ENCODE measurements at regions not wholly inside any gene's neighbourhood (a gene's known extent, or its start where the extent isn't known, plus 50 kb on each side); places are given as distances from the start of the nearest gene placed in this dataset.

DNA sequence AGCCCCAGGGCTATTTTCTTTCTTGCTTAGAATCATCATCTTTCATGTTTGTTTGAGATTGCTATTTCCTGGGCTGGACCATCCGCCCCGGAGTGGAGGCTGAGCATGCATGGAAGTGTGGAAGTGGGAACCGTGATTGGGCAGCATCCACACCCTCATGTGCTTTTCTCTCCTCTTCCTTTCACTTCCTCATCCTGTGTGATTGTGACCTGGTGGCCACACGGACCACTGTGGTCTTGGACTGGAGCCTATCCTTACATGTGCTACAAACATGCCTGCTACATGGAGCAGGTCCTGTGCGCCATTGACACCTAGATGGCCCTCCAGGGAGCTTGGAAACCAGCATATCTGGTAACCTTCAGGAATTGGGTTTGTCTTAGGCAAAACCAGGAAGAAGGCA lies 175.9 kb upstream of the LCORL start:
- Mint-ChIP-seq H3K27ac (no peak overlapping the region), H3K4me1 (peaks cover 21% of the 10 kb centered on the region), H3K9me3 (no peaks in the 10 kb centered on the region), H3K36me3 (no peaks in the 10 kb centered on the region), H3K4me3 (no peak overlapping the region), H3K27me3 (ENCODE audit: low read depth) (no peaks in the 10 kb centered on the region)
- DNase-seq (ENCODE audit: low spot score in 2 of 2, unreplicated experiment in 2 of 2) = no peak
- TF ChIP-seq, protein P1, sequence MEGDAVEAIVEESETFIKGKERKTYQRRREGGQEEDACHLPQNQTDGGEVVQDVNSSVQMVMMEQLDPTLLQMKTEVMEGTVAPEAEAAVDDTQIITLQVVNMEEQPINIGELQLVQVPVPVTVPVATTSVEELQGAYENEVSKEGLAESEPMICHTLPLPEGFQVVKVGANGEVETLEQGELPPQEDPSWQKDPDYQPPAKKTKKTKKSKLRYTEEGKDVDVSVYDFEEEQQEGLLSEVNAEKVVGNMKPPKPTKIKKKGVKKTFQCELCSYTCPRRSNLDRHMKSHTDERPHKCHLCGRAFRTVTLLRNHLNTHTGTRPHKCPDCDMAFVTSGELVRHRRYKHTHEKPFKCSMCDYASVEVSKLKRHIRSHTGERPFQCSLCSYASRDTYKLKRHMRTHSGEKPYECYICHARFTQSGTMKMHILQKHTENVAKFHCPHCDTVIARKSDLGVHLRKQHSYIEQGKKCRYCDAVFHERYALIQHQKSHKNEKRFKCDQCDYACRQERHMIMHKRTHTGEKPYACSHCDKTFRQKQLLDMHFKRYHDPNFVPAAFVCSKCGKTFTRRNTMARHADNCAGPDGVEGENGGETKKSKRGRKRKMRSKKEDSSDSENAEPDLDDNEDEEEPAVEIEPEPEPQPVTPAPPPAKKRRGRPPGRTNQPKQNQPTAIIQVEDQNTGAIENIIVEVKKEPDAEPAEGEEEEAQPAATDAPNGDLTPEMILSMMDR (IDR thresholded peaks at IDR 0.05; ENCODE audit: unreplicated experiment) = no peak

DNA sequence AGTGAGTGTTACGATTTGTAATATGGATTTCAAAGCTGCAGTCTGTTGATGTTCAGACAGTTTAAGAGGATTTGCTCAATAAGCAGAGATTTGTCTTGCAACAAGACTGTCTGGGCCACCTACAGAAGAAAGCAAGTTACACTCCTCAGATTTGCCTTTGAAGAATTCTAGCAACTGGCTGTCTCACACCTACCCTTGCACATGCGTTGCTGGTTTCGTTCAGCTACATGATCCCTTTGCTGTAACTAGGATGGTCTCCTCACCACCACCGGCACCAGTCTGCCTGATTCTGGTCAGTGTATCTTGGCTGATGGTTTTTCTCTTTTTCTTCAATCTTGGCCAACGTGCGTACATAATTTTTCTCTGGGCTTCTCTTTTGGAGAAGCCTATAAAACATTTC lies 172.7 kb upstream of the LCORL start:
- no peaks in the 10 kb centered on the region for H3K9me3 Mint-ChIP-seq
- no peak overlapping the region for H3K4me3 Mint-ChIP-seq
- no peaks in the 10 kb centered on the region for H3K36me3 Mint-ChIP-seq
- peaks cover 24% of the 10 kb centered on the region for H3K4me1 Mint-ChIP-seq
- TF ChIP-seq, protein P1 (IDR thresholded peaks at IDR 0.05; ENCODE audit: unreplicated experiment) = no peak
- DNase-seq (ENCODE audit: low spot score in 2 of 2, unreplicated experiment in 2 of 2) = no peak
- no peaks in the 10 kb centered on the region for H3K27me3 Mint-ChIP-seq (ENCODE audit: low read depth)
- H3K27ac Mint-ChIP-seq = no peak overlapping the region

DNA sequence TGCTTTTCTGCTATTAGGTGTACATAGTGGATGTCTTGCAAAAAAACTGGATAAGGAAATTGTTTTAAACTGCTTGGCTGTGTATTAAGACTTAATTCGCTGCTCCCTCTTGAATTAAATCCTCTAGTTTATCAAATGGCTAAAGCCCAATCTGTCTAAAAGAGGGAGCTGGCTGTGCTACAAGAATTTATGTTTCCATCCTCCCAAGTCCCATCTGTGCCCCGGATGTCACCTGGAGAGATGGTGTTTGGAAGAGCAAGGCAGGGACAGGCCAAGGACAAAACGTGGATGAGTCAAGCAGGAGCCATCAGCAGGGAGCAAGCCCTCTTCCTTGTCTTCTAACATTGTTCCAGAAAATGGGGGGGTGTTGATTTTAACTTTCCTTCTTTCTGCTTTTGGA lies 171.3 kb upstream of the LCORL start:
- Mint-ChIP-seq H3K36me3 (no peaks in the 10 kb centered on the region), H3K27me3 (ENCODE audit: low read depth) (peaks cover 4% of the 10 kb centered on the region), H3K4me1 (peaks cover 24% of the 10 kb centered on the region), H3K27ac (no peak overlapping the region), H3K4me3 (no peak overlapping the region), H3K9me3 (no peaks in the 10 kb centered on the region)
- TF ChIP-seq, protein P1 (IDR thresholded peaks at IDR 0.05; ENCODE audit: unreplicated experiment) = no peak
- no peak for DNase-seq (ENCODE audit: low spot score in 2 of 2, unreplicated experiment in 2 of 2)

DNA sequence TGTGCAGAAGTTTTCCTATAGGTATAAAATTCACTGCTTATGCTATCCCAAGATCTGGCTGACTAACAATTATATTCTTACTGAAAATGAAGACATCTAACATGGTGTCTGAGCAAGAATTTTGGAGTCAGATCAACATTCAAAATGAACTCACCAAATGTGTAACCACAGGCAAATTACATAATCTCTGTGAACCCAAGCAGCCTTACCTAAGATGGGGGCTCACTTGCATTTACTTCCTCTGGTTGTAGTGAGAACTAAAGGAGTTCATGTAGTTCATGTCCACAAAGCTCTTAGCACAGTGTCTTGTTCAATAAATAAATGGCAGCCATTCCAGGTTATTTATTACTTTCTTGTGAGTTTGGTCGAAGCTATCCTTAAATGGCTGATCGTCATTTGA lies 163.9 kb upstream of the LCORL start:
- H3K27ac Mint-ChIP-seq = no peak overlapping the region
- peaks cover 3% of the 10 kb centered on the region for H3K4me1 Mint-ChIP-seq
- H3K9me3 Mint-ChIP-seq = no peaks in the 10 kb centered on the region
- no peaks in the 10 kb centered on the region for H3K36me3 Mint-ChIP-seq
- DNase-seq (ENCODE audit: low spot score in 2 of 2, unreplicated experiment in 2 of 2) = no peak
- H3K27me3 Mint-ChIP-seq (ENCODE audit: low read depth) = peaks cover 18% of the 10 kb centered on the region
- no peak overlapping the region for H3K4me3 Mint-ChIP-seq
- TF ChIP-seq, protein P1 (IDR thresholded peaks at IDR 0.05; ENCODE audit: unreplicated experiment) = no peak

DNA sequence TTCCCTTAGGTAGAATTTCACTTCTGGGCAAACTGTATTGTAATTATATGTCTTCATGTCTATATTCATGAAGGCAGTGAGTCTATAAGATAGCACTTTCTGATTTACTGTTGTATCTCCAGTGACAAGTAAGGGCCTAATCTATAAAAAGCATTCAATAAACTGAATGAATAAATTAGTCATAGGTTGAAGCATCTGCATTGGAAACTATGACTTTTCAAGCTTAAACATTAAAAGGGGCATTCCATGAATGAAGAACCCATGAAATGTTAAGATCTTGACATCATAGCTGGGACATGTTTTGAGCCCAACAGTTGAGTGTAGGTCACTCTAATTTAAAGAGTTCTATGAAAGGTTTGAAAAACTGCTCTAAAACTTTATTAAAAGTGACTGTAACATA lies 159.3 kb upstream of the LCORL start:
- no peak for DNase-seq (ENCODE audit: low spot score in 2 of 2, unreplicated experiment in 2 of 2)
- no peaks in the 10 kb centered on the region for H3K4me1 Mint-ChIP-seq
- H3K9me3 Mint-ChIP-seq = no peaks in the 10 kb centered on the region
- TF ChIP-seq, protein P1 (IDR thresholded peaks at IDR 0.05; ENCODE audit: unreplicated experiment) = no peak
- H3K4me3 Mint-ChIP-seq = no peak overlapping the region
- H3K36me3 Mint-ChIP-seq = no peaks in the 10 kb centered on the region
- H3K27me3 Mint-ChIP-seq (ENCODE audit: low read depth) = peaks cover 2% of the 10 kb centered on the region
- H3K27ac Mint-ChIP-seq = no peak overlapping the region

DNA sequence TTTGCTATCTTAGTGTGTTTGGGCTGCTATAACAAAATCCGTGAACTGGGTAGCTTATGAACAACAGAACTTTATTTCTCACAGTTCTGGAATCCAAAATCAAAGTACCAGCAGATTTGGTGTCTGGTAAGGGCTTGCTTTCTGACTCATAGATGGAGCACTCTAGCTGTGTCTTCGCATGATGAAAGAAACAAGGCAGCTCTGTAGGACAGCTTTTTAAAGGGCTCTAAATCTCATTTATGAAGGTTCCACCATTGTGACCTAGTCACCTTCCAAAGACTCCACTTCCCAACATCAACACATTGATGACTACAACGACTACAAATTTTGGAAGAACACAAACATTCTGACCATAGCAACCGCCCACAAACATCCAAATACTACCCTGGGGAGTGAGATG lies 158.6 kb upstream of the LCORL start:
- H3K27ac Mint-ChIP-seq = no peak overlapping the region
- H3K36me3 Mint-ChIP-seq = no peaks in the 10 kb centered on the region
- no peak for DNase-seq (ENCODE audit: low spot score in 2 of 2, unreplicated experiment in 2 of 2)
- TF ChIP-seq, protein P1 (IDR thresholded peaks at IDR 0.05; ENCODE audit: unreplicated experiment) = no peak
- no peaks in the 10 kb centered on the region for H3K9me3 Mint-ChIP-seq
- H3K4me3 Mint-ChIP-seq = no peak overlapping the region
- no peaks in the 10 kb centered on the region for H3K27me3 Mint-ChIP-seq (ENCODE audit: low read depth)
- H3K4me1 Mint-ChIP-seq = no peaks in the 10 kb centered on the region
